NT2/D1 (cell line): ENCODE measurements at regions not wholly inside any gene's neighbourhood (a gene's known extent, or its start where the extent isn't known, plus 50 kb on each side); places are given as distances from the start of the nearest gene placed in this dataset.

Experiments used
- SUZ12 ChIP-seq: IDR thresholded peaks from 2 replicates; pipeline ENCODE4 v1.6.1; 2011; ENCODE audit not compliant: insufficient read length, insufficient read depth; ENCODE audit errors: extremely low read depth
- YY1 ChIP-seq: IDR thresholded peaks from 2 replicates; pipeline ENCODE4 v1.6.1; 2011; ENCODE audit not compliant: insufficient read length, insufficient read depth
- ZNF274 ChIP-seq: IDR thresholded peaks from 2 replicates; pipeline ENCODE4 v1.6.1; 2011; ENCODE audit warnings: mild to moderate bottlenecking, low read depth, low read length

DNA sequence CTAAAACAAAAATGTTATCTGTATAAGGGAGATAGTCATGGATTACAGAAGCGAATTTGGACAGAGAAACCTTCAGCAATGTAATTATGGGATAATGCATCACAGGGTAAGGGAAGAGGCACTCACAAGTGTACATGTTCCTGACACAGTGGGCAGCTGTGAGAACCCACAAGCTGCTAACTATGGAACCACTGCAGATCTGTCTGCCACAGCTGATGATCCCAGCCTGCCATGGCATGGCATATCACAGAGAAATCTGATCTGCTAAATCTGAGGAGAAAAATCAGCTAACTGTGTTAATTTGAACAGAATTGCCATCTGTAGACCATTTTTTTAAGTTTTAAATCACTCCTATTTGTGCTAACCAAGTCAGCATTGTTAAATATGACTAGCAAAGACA, 786.0 kb upstream of the AMELY start:
- TF ChIP-seq ZNF274 (no peak), YY1 (no peak), SUZ12 (no peak)
